OCI-LY7 (cell line): ENCODE measurements at regions not wholly inside any gene's neighbourhood (a gene's known extent, or its start where the extent isn't known, plus 50 kb on each side); places are given as distances from the start of the nearest gene placed in this dataset.

Source experiments
- BruUV-seq: library from RNA; stranded (reverse); fragments of 400-500 nt; replicated peaks from 2 replicates; lab custom pipeline; 2021; lab: Mats Ljungman, UMichigan
- CTCF ChIA-PET: fragments of 300-600 bp; sonication (Branson Sonifier 250); formaldehyde crosslinking; loops from one replicate; lab custom pipeline; 2022; ENCODE audit warnings: antibody characterized with exemption; ENCODE audit not compliant: unreplicated experiment; lab: Charles Lee
- POLR2A ChIA-PET: fragments of 300-600 bp; sonication (Branson Sonifier 250); formaldehyde crosslinking; loops from one replicate; lab custom pipeline; 2022; ENCODE audit warnings: antibody characterized with exemption; lab: Charles Lee
- DNase-seq: peaks from one replicate; pipeline ENCODE4 v3.0.0-alpha.2; 2015; ENCODE audit warnings: low spot score
- H2AFZ ChIP-seq: fragments of 200-600 bp; sonication (generic), shearing (Covaris generic); 2 replicates; pipeline ENCODE4 v1.6.1; 2014; ENCODE audit warnings: mild to moderate bottlenecking, antibody characterized with exemption, low read length, moderate library complexity
- H3K27ac ChIP-seq: fragments of 200-600 bp; sonication (generic); 2 replicates; pipeline ENCODE4 v1.5.1; 2014; ENCODE audit warnings: mixed run types, low read depth, mild to moderate bottlenecking, moderate library complexity, low read length, inconsistent platforms; ENCODE audit not compliant: poor library complexity, severe bottlenecking
- H3K36me3 ChIP-seq: fragments of 200-600 bp; sonication (generic); 2 replicates; pipeline ENCODE4 v1.6.1; 2014; ENCODE audit warnings: mild to moderate bottlenecking, antibody characterized with exemption, low read length, moderate library complexity, mixed read lengths; ENCODE audit not compliant: insufficient read depth
- H3K4me1 ChIP-seq: fragments of 200-600 bp; sonication (generic); 2 replicates; pipeline ENCODE4 v1.5.1; 2014; ENCODE audit warnings: mild to moderate bottlenecking, low read length; ENCODE audit not compliant: insufficient read depth, poor library complexity, severe bottlenecking
- H3K4me2 ChIP-seq: fragments of 200-600 bp; sonication (generic); 2 replicates; pipeline ENCODE4 v1.6.1; 2014; ENCODE audit warnings: mild to moderate bottlenecking, low read length
- H3K4me3 ChIP-seq: fragments of 200-600 bp; sonication (generic); 2 replicates; pipeline ENCODE4 v1.5.1; 2014; ENCODE audit warnings: mild to moderate bottlenecking, low read depth, low read length; ENCODE audit not compliant: poor library complexity, severe bottlenecking
- H3K79me2 ChIP-seq: fragments of 200-600 bp; sonication (generic); 2 replicates; pipeline ENCODE4 v1.6.1; 2016; ENCODE audit warnings: low read depth, mild to moderate bottlenecking, low read length, moderate library complexity, mixed read lengths; ENCODE audit not compliant: insufficient read depth
- H3K9me2 ChIP-seq: fragments of 200-600 bp; sonication (generic); 2 replicates; pipeline ENCODE4 v1.6.1; 2016; ENCODE audit warnings: mild to moderate bottlenecking, low read length, mixed read lengths; ENCODE audit not compliant: insufficient read depth
- H3K9me3 ChIP-seq: fragments of 200-600 bp; sonication (generic); 2 replicates; pipeline ENCODE4 v1.6.1; 2014; ENCODE audit warnings: mild to moderate bottlenecking, mixed run types, low read length, mixed read lengths
- H4K20me1 ChIP-seq: fragments of 200-600 bp; sonication (generic); 2 replicates; pipeline ENCODE4 v1.6.1; 2014; ENCODE audit warnings: mild to moderate bottlenecking, antibody characterized with exemption, low read length, moderate library complexity, mixed read lengths; ENCODE audit not compliant: insufficient read depth
- CTCF ChIP-seq: fragments of 200-600 bp; sonication (generic); conservative IDR thresholded peaks from 2 replicates; pipeline ENCODE4 v1.5.1; 2014; ENCODE audit warnings: mild to moderate bottlenecking, antibody characterized with exemption, low read length, moderate library complexity, mixed read lengths
- EZH2phosphoT487 ChIP-seq: fragments of 200-600 bp; sonication (generic); IDR thresholded peaks from 2 replicates; pipeline ENCODE4 v1.6.1; 2018; ENCODE audit warnings: low read depth, borderline replicate concordance, mild to moderate bottlenecking, mixed run types, antibody characterized with exemption, low read length, moderate library complexity, mixed read lengths
- intact Hi-C: fragments of 100-400 bp; cut with micrococcal nuclease; formaldehyde crosslinking; loops from one replicate; pipeline ENCODE4 v1.10.0; 2022; ENCODE audit not compliant: unreplicated experiment

- Histone ChIP-seq H3K79me2 (no peaks in the 10 kb centered on the region), H2AFZ (no peak overlapping the region), H3K4me2 (no peak overlapping the region), H3K36me3 (no peaks in the 10 kb centered on the region), H3K4me3 (no peak overlapping the region), H3K27ac (no peak overlapping the region), H4K20me1 (no peaks in the 10 kb centered on the region), H3K9me2 (no peaks in the 10 kb centered on the region), H3K4me1 (no peaks in the 10 kb centered on the region), H3K9me3 (no peaks in the 10 kb centered on the region)
- intact Hi-C loops = no loop called here
- no peak for TF ChIP-seq CTCF
- TF ChIP-seq EZH2phosphoT487 = no peak
- no TSS peak for BruUV-seq
- POLR2A ChIA-PET = interaction anchor here (0.9 kb wide), 1 partner anchor 16 kb away, joined by 3 read pairs; no protein-coding TSS in a partner anchor
- DNase-seq = no peak
- CTCF ChIA-PET = no interaction called here
Measured at GRCh38 chr4:10364194-10364593, 93.0 kb downstream of the ZNF518B start.

GRCh38 chr4:10354746-10355145 is 102.5 kb downstream of the ZNF518B start:
- POLR2A ChIA-PET = no interaction called here
- CTCF ChIA-PET = no interaction called here
- BruUV-seq = no TSS peak
- H3K4me2 ChIP-seq = no peak overlapping the region
- no peaks in the 10 kb centered on the region for H3K36me3 ChIP-seq
- intact Hi-C loops = no loop called here
- TF ChIP-seq EZH2phosphoT487 (no peak), CTCF (no peak)
- DNase-seq = no peak
- H3K79me2 ChIP-seq = no peaks in the 10 kb centered on the region
- no peak overlapping the region for H3K4me3 ChIP-seq
- no peak overlapping the region for H3K27ac ChIP-seq
- H3K9me2 ChIP-seq = no peaks in the 10 kb centered on the region
- H3K4me1 ChIP-seq = no peaks in the 10 kb centered on the region
- H3K9me3 ChIP-seq = no peaks in the 10 kb centered on the region
- H2AFZ ChIP-seq = no peak overlapping the region
- no peaks in the 10 kb centered on the region for H4K20me1 ChIP-seq

GRCh38 chr4:10354225-10354624 is 103.0 kb downstream of the ZNF518B start:
- intact Hi-C loops = no loop called here
- Histone ChIP-seq H2AFZ (no peak overlapping the region), H3K4me2 (no peak overlapping the region), H3K79me2 (no peaks in the 10 kb centered on the region), H3K27ac (no peak overlapping the region), H3K4me3 (no peak overlapping the region), H3K9me3 (no peaks in the 10 kb centered on the region), H3K9me2 (no peaks in the 10 kb centered on the region), H3K4me1 (no peaks in the 10 kb centered on the region), H3K36me3 (no peaks in the 10 kb centered on the region), H4K20me1 (no peaks in the 10 kb centered on the region)
- DNase-seq = no peak
- TF ChIP-seq CTCF = no peak
- no peak for TF ChIP-seq EZH2phosphoT487
- no TSS peak for BruUV-seq
- CTCF ChIA-PET = no interaction called here
- POLR2A ChIA-PET = no interaction called here
